ENCODE measurements at regions not wholly inside any gene's neighbourhood (a gene's known extent, or its start where the extent isn't known, plus 50 kb on each side); places are given as distances from the start of the nearest gene placed in this dataset.

DNA sequence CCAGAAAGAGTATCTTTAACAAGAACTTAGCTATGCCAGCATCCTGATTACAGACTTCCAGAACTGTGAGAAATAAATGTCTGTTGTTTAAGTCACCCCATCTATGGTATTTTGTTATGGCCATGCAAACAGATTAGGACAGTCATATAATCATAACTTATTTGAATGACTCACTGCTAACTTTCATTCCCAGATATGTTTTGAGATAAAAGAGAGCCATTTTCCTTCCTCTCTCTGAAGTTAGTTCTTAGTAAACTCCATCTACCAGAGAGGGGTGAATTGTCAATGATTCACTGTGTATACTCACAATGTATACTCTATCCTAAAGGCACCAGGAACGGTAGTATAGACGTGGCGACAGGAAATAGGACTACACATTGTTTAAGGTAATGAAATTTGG lies 179.4 kb upstream of the DPH6 start:
- POLR2A ChIA-PET, result no interaction called here
- H3K4me3 ChIP-seq (ENCODE audit: control insufficient read depth in 1 of 7, extremely low read depth in 1 of 7, insufficient read depth in 4 of 7, low read depth in 2 of 7, low read length in 6 of 7), result no peak overlapping the region
- WGBS (ENCODE audit: insufficient coverage), result no CpG with 5 or more reads among the region's 3 CpGs

DNA sequence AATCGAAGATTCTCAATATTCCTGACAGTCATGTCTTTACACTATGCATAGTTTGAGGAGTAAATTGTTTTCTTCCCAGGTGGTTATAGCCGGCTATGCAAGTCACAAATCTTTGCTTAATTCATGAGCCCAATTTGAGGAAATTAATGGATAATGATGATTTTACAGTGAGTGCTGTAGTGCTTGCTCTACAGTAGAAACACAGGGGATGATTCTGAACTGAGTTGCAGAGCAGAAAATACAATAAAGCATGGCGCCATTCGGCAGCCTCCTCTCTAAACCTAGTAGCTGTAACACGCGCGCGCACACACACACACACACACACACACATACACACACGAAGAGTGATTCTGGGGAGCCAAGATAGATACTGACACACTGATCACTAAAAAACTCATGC lies 181.7 kb upstream of the DPH6 start:
- Histone ChIP-seq H3K36me3 (ENCODE audit: control insufficient read depth in 4 of 4, insufficient read depth in 4 of 4, low read length in 3 of 4) (no peaks in the 10 kb centered on the region), H3K4me3 (ENCODE audit: control insufficient read depth in 1 of 7, extremely low read depth in 1 of 7, insufficient read depth in 4 of 7, low read depth in 2 of 7, low read length in 6 of 7) (no peak overlapping the region), H3K4me1 (ENCODE audit: control extremely low read depth in 1 of 4, control insufficient read depth in 4 of 4, insufficient read depth in 4 of 4, low read length in 3 of 4) (no peaks in the 10 kb centered on the region), H3K27me3 (replicated peaks in 2 of 5; ENCODE audit: control insufficient read depth in 4 of 5, insufficient read depth in 5 of 5, low read length in 4 of 5) (no peaks in the 10 kb centered on the region), H3K9me3 (ENCODE audit: control extremely low read depth in 1 of 5, control insufficient read depth in 4 of 5, insufficient read depth in 2 of 5, low read depth in 1 of 5, low read length in 4 of 5) (no peaks in the 10 kb centered on the region), H3K27ac (ENCODE audit: insufficient read depth in 1 of 2, low read depth in 1 of 2, low read length in 2 of 2, poor library complexity in 1 of 2, severe bottlenecking in 2 of 2) (no peak overlapping the region)
- no peak for DNase-seq
- 99% methylated on average over 7 of the region's 9 CpGs for WGBS (ENCODE audit: insufficient coverage)
- POLR2A ChIA-PET, result no interaction called here
- CTCF ChIA-PET, result interaction anchor here (1.4 kb wide), 1 partner anchor 10 kb away, joined by 4 read pairs; no protein-coding TSS in a partner anchor

More for the DNA sequence above, 179.4 kb upstream of the DPH6 start:
- no peaks in the 10 kb centered on the region for H3K4me1 ChIP-seq (ENCODE audit: control extremely low read depth in 1 of 4, control insufficient read depth in 4 of 4, insufficient read depth in 4 of 4, low read length in 3 of 4)
- no peak for DNase-seq
- no peak overlapping the region for H3K27ac ChIP-seq (ENCODE audit: insufficient read depth in 1 of 2, low read depth in 1 of 2, low read length in 2 of 2, poor library complexity in 1 of 2, severe bottlenecking in 2 of 2)
- CTCF ChIA-PET, result no interaction called here
- H3K27me3 ChIP-seq (replicated peaks in 2 of 5; ENCODE audit: control insufficient read depth in 4 of 5, insufficient read depth in 5 of 5, low read length in 4 of 5), result no peaks in the 10 kb centered on the region
- no peaks in the 10 kb centered on the region for H3K9me3 ChIP-seq (ENCODE audit: control extremely low read depth in 1 of 5, control insufficient read depth in 4 of 5, insufficient read depth in 2 of 5, low read depth in 1 of 5, low read length in 4 of 5)
- H3K36me3 ChIP-seq (ENCODE audit: control insufficient read depth in 4 of 4, insufficient read depth in 4 of 4, low read length in 3 of 4), result no peaks in the 10 kb centered on the region

DNA sequence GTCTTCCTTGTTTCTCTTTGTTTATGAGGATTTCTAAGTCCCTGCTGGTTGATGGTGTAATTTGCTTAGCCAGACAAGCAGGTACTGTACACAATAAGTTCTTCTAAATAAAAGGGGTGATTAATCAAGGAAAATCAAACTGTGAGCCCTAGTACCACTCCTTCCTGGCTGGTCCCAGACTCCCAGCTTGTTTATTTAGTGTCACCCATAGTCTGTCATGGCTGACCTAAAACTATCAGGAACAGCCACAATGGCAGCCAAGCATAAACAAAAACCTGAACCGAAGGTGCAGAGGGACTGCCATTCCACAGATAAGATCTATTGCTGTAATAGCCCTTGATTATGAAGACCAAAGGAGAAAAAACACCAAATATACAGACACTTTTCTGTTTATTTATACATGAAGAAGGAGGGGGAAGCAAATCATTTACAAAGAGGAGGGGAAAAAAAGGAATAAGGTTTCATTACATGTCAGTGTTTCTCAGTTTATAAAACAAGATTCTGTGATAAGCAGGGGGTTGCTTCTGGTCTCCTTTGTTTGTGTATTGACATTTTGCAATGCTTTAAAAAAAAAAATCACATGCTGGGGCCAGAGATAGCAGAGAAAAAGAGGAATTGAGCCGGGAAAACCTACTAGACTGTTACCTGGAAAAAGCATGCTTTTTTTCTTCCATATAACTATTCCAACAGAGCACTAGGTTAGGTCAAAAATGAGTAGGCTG lies 182.4 kb upstream of the DPH6 start:
- ChIA-PET CTCF (no interaction called here), POLR2A (no interaction called here)
- no peaks in the 10 kb centered on the region for H3K27me3 ChIP-seq (replicated peaks in 2 of 5; ENCODE audit: control insufficient read depth in 4 of 5, insufficient read depth in 5 of 5, low read length in 4 of 5)
- H3K4me1 ChIP-seq (ENCODE audit: control extremely low read depth in 1 of 4, control insufficient read depth in 4 of 4, insufficient read depth in 4 of 4, low read length in 3 of 4), result no peaks in the 10 kb centered on the region
- no peak for DNase-seq
- no CpG with 5 or more reads among the region's 2 CpGs for WGBS (ENCODE audit: insufficient coverage)
- H3K27ac ChIP-seq (ENCODE audit: insufficient read depth in 1 of 2, low read depth in 1 of 2, low read length in 2 of 2, poor library complexity in 1 of 2, severe bottlenecking in 2 of 2), result no peak overlapping the region
- no peak overlapping the region for H3K4me3 ChIP-seq (ENCODE audit: control insufficient read depth in 1 of 7, extremely low read depth in 1 of 7, insufficient read depth in 4 of 7, low read depth in 2 of 7, low read length in 6 of 7)
- H3K36me3 ChIP-seq (ENCODE audit: control insufficient read depth in 4 of 4, insufficient read depth in 4 of 4, low read length in 3 of 4), result no peaks in the 10 kb centered on the region
- H3K9me3 ChIP-seq (ENCODE audit: control extremely low read depth in 1 of 5, control insufficient read depth in 4 of 5, insufficient read depth in 2 of 5, low read depth in 1 of 5, low read length in 4 of 5), result no peaks in the 10 kb centered on the region

DNA sequence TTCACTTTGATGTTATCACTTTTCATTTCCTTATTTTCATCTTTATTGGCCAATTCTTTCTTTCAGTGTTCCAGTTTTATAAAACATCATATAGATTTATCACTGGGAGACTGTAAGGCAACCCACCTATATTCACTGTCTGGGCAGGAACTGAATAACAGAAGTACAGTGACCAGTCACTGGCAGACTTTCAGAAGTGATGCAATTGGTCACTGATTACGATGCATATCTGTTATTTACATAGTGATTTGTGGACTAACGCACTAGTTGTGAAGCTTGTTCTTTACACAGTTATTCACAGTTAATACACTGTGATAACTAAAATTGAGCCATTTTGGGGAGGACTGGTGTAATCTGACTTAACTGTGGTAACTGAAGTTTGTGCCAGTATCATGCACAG lies 190.2 kb upstream of the DPH6 start:
- POLR2A ChIA-PET, result no interaction called here
- WGBS (ENCODE audit: insufficient coverage), result no CpG with 5 or more reads among the region's 2 CpGs
- peaks cover 0 to 3% (median 0%) of the 10 kb centered on the region in 5 experiments for H3K9me3 ChIP-seq (ENCODE audit: control extremely low read depth in 1 of 5, control insufficient read depth in 4 of 5, insufficient read depth in 2 of 5, low read depth in 1 of 5, low read length in 4 of 5)

DNA sequence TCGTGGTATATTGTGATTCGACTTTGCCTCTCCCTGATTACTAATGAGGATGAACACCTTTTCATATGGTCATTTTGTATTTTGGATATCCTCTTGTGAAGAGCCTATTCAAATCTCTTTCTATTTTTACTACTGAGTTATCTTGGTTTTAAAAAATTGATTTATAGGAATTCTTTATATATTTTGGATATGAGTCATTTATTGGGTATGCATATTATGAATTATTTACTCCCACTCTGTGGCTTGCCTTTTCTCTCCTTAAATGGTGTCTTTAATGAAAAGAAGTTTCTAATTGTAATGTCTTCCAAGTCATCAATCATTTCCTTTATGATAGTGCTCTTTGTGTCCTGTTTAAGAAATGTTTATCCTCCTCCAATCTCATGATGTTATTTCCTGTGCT lies 191.5 kb upstream of the DPH6 start:
- WGBS (ENCODE audit: insufficient coverage), result no CpG with 5 or more reads among the region's 2 CpGs
- no peak for DNase-seq
- H3K27me3 ChIP-seq (replicated peaks in 2 of 5; ENCODE audit: control insufficient read depth in 4 of 5, insufficient read depth in 5 of 5, low read length in 4 of 5), result no peaks in the 10 kb centered on the region
- H3K36me3 ChIP-seq (ENCODE audit: control insufficient read depth in 4 of 4, insufficient read depth in 4 of 4, low read length in 3 of 4), result no peaks in the 10 kb centered on the region
- no peak overlapping the region for H3K4me3 ChIP-seq (ENCODE audit: control insufficient read depth in 1 of 7, extremely low read depth in 1 of 7, insufficient read depth in 4 of 7, low read depth in 2 of 7, low read length in 6 of 7)
- H3K27ac ChIP-seq (ENCODE audit: insufficient read depth in 1 of 2, low read depth in 1 of 2, low read length in 2 of 2, poor library complexity in 1 of 2, severe bottlenecking in 2 of 2), result no peak overlapping the region
- CTCF ChIA-PET, result interaction anchor here (1.2 kb wide), 1 partner anchor 11 kb away, joined by 4 read pairs; no protein-coding TSS in a partner anchor
- POLR2A ChIA-PET, result no interaction called here
- H3K4me1 ChIP-seq (ENCODE audit: control extremely low read depth in 1 of 4, control insufficient read depth in 4 of 4, insufficient read depth in 4 of 4, low read length in 3 of 4), result no peaks in the 10 kb centered on the region
- peaks cover 0 to 3% (median 0%) of the 10 kb centered on the region in 5 experiments for H3K9me3 ChIP-seq (ENCODE audit: control extremely low read depth in 1 of 5, control insufficient read depth in 4 of 5, insufficient read depth in 2 of 5, low read depth in 1 of 5, low read length in 4 of 5)

More for the DNA sequence above, 190.2 kb upstream of the DPH6 start:
- Histone ChIP-seq H3K36me3 (ENCODE audit: control insufficient read depth in 4 of 4, insufficient read depth in 4 of 4, low read length in 3 of 4) (no peaks in the 10 kb centered on the region), H3K27ac (ENCODE audit: insufficient read depth in 1 of 2, low read depth in 1 of 2, low read length in 2 of 2, poor library complexity in 1 of 2, severe bottlenecking in 2 of 2) (no peak overlapping the region), H3K4me1 (ENCODE audit: control extremely low read depth in 1 of 4, control insufficient read depth in 4 of 4, insufficient read depth in 4 of 4, low read length in 3 of 4) (no peaks in the 10 kb centered on the region), H3K4me3 (ENCODE audit: control insufficient read depth in 1 of 7, extremely low read depth in 1 of 7, insufficient read depth in 4 of 7, low read depth in 2 of 7, low read length in 6 of 7) (no peak overlapping the region), H3K27me3 (replicated peaks in 2 of 5; ENCODE audit: control insufficient read depth in 4 of 5, insufficient read depth in 5 of 5, low read length in 4 of 5) (no peaks in the 10 kb centered on the region)
- CTCF ChIA-PET, result no interaction called here
- DNase-seq, result no peak

DNA sequence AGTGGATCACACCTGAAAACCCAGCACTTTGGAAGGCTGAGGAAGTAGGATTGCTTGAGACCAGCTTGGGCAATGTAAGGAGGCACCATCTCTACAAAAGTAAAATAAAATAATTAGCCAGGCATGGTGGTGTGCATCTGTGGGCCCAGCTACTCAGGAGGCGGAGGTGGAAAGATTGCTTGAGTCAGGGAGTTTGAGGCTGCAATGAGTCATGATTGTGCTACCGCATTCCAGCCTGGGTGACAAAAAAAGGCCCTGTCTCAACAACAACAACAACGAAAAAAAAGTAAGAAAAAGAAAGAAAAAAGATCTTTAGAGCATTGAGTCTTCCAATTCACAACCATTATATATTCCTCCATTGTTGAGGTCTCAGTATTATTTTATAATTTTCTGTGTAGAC lies 192.4 kb upstream of the DPH6 start:
- H3K27ac ChIP-seq (ENCODE audit: insufficient read depth in 1 of 2, low read depth in 1 of 2, low read length in 2 of 2, poor library complexity in 1 of 2, severe bottlenecking in 2 of 2), result no peak overlapping the region
- no peak overlapping the region for H3K4me3 ChIP-seq (ENCODE audit: control insufficient read depth in 1 of 7, extremely low read depth in 1 of 7, insufficient read depth in 4 of 7, low read depth in 2 of 7, low read length in 6 of 7)
- no peaks in the 10 kb centered on the region for H3K36me3 ChIP-seq (ENCODE audit: control insufficient read depth in 4 of 4, insufficient read depth in 4 of 4, low read length in 3 of 4)
- no CpG with 5 or more reads among the region's 3 CpGs for WGBS (ENCODE audit: insufficient coverage)
- ChIA-PET POLR2A (interaction anchor here (0.6 kb wide), 1 partner anchor 1384 kb away, joined by 3 read pairs; no protein-coding TSS in a partner anchor), CTCF (interaction anchor here (1.2 kb wide), 1 partner anchor 11 kb away, joined by 4 read pairs; no protein-coding TSS in a partner anchor)
- no peak for DNase-seq
- no peaks in the 10 kb centered on the region for H3K27me3 ChIP-seq (replicated peaks in 2 of 5; ENCODE audit: control insufficient read depth in 4 of 5, insufficient read depth in 5 of 5, low read length in 4 of 5)
- peaks cover 0 to 4% (median 1%) of the 10 kb centered on the region in 5 experiments for H3K9me3 ChIP-seq (ENCODE audit: control extremely low read depth in 1 of 5, control insufficient read depth in 4 of 5, insufficient read depth in 2 of 5, low read depth in 1 of 5, low read length in 4 of 5)
- peaks cover 0 to 4% (median under 1%) of the 10 kb centered on the region in 4 experiments for H3K4me1 ChIP-seq (ENCODE audit: control extremely low read depth in 1 of 4, control insufficient read depth in 4 of 4, insufficient read depth in 4 of 4, low read length in 3 of 4)

DNA sequence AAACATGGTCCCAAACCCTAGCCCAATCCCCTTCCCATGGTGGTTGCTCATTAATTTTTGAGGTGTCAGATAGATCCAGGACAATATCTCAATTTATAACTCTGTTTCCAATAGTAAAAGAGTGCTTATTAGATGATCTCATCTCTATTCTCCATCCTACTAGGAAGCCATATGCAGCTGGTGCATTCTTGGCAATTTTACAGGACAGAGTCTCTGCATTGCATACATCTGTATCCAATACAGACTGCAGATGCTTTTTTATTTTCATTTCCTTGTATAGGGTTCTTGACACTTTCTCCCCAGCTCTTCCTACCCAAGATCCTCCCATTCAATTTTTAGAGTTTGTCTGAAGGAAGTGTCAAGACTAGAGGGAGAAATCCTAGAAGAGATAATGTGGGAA lies 194.8 kb upstream of the DPH6 start:
- Histone ChIP-seq H3K36me3 (ENCODE audit: control insufficient read depth in 4 of 4, insufficient read depth in 4 of 4, low read length in 3 of 4) (no peaks in the 10 kb centered on the region), H3K27me3 (replicated peaks in 2 of 5; ENCODE audit: control insufficient read depth in 4 of 5, insufficient read depth in 5 of 5, low read length in 4 of 5) (no peaks in the 10 kb centered on the region), H3K4me3 (ENCODE audit: control insufficient read depth in 1 of 7, extremely low read depth in 1 of 7, insufficient read depth in 4 of 7, low read depth in 2 of 7, low read length in 6 of 7) (no peak overlapping the region), H3K27ac (ENCODE audit: insufficient read depth in 1 of 2, low read depth in 1 of 2, low read length in 2 of 2, poor library complexity in 1 of 2, severe bottlenecking in 2 of 2) (no peak overlapping the region), H3K4me1 (ENCODE audit: control extremely low read depth in 1 of 4, control insufficient read depth in 4 of 4, insufficient read depth in 4 of 4, low read length in 3 of 4) (peaks cover 0 to 7% (median 2%) of the 10 kb centered on the region in 4 experiments), H3K9me3 (ENCODE audit: control extremely low read depth in 1 of 5, control insufficient read depth in 4 of 5, insufficient read depth in 2 of 5, low read depth in 1 of 5, low read length in 4 of 5) (peaks cover 0 to 4% (median 1%) of the 10 kb centered on the region in 5 experiments)
- no peak for DNase-seq
- CTCF ChIA-PET, result interaction anchor here (1.4 to 1.7 kb wide), 2 partner anchors 10 to 12 kb away, joined by 4 read pairs; no protein-coding TSS in a partner anchor
- POLR2A ChIA-PET, result no interaction called here

Data from common myeloid progenitor, CD34-positive (primary cell).